Bone marrow (tissue), 2 donors: ENCODE measurements at regions not wholly inside any gene's neighbourhood (a gene's known extent, or its start where the extent isn't known, plus 50 kb on each side); places are given as distances from the start of the nearest gene placed in this dataset.
"Not testable (repeated sequence)": the region's sequence is repeated elsewhere in the genome, so short reads cannot be mapped to it uniquely, and the experiment has no call there.

Experiments used
- DNase-seq, 2 donors: peaks; one replicate each; lab custom pipeline; 2025; lab: John Stamatoyannopoulos, UW

DNA sequence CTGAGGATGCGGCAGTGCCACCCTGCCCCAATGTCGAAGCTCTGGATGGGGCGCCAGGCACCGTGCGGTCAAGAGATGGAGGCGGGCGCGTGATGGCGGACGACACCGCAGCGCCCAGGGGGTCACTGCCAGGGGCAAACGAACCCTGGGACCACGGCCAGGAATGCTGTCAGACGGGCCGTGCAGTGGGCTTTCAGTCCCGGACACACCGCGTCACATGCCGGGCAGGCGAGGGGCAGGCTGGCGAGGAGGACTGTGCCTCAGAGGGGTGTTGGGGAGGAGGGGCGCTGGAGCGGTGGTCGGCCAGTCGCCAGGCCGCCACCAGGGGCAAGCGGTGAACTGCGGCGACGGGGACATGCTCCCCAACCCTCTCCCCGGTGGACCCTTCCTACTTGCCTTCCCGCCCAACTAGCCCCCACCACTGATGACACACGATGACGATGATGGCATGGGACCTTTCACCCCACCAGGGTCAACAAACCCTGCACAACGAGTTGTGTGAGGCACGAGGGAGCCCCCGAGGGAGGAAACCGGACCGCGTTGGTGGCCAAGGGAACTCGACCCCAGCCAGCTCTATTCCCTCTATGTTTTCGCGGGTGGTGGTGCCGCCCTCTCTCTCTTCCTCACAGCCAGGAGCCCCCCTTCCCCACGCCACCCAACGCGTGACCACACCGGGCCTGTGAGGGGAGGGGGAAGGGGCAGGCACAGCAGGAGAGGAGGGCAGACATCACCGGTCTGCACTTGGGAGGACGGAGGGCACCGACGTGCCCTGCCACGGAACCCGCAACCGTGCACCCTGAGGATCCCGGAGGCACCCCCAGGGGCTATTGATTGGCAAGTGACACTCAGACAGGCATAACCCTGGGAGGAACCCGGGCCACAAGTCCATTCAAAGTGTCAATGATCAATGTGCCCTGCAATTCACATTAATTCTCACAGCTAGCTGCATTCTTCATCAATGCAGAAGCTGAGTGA, 1960.9 kb upstream of the DEFB115 start:
- DNase-seq: no peak

DNA sequence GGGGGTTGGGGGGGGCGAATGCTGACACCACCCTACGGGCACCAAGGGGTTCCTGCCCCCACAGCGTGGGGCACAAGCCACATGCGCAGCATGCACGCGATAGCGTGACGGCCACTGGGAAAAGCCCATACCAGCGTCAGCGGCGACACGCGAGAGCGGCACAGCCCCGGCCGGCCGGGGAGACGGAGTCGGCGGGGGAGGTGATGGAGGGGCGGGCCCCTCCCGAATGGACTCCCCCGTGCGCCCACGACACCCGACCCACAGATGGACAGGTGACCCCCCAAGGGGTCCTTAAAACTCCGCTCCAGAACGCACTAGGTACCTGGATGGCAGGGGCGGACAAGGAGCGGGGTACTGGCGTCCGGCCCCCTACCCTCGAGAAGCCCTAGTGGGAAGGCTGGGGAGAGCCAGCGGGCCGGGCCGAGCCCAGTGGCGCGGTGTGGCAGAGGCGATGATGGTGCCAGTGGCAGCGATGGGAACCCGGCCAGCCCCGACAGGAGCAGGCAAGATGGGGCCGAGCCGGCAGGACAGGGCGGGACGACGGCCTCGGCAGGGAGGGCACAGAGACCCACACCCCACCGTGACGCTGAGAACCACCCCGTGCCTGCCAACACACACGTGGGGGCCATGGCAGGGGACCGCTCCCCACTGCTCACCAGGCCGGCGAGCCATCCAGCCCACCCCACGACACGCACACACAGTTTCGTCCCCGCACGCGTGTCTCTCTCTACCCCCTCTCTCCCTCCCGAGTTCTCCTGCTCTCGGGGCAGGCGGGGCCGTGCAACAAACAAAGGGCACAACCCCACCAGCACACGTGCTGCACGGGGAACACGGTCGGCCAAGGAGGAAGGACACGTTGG, 1959.8 kb upstream of the DEFB115 start:
- DNase-seq: no peak

DNA sequence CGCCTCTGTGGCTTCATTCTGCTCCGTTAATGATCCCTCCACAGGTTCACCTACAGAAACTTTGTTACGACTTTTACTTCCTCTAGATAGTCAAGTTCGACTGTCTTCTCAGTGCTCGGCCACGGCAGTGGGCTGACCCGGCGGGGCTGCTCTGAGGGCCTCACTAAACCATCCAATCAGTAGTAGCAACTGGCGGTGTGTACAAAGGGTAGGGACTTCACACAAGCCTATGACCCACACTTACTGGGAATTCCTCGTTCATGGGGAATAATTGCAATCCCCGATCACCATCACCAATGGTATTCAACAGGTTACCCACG, 1959.2 kb upstream of the DEFB115 start:
- DNase-seq: no peak

GRCh38 chr20:29298759-29299613, 1958.5 kb upstream of the DEFB115 start:
- no peak for DNase-seq

DNA sequence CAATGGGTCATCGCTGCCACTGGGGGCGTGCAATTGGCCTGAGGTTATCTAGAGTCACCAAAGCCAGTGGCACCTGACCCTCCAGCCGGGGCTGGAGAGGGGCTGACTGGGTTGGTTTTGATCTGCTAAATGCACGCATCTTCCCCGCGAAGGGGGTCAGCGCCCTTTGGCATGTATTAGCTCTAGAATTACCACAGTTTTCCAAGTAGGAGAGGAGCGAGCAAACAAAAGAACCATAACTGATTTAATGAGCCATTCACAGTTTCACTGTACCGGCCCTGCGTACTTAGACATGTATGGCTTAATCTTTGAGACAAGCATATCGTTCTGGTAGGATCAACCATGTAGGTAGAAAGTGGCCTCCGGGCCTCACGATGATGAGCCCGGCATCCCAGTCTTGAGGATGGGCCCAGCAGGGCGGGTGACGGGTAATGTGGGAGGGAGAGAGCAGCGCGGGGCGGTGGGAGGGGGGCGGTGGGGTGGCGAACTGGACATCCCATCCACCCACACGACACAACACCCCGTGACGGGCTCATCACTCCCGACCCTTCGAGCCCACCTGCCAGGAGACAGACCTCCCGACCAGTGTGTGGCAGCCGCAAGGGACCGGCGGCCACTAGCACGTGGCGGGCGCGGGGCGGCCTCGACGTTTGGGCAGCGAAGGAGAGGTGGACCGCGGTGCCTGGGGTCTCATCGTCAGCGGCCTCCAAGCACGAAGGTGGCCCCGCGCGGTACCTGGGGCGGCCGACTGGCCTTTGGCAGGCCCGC, 1957.5 kb upstream of the DEFB115 start:
- no peak for DNase-seq

GRCh38 chr20:29300579-29301551, 1956.6 kb upstream of the DEFB115 start:
- DNase-seq: no peak

GRCh38 chr20:29301624-29302259, 1955.7 kb upstream of the DEFB115 start:
- DNase-seq: no peak

DNA sequence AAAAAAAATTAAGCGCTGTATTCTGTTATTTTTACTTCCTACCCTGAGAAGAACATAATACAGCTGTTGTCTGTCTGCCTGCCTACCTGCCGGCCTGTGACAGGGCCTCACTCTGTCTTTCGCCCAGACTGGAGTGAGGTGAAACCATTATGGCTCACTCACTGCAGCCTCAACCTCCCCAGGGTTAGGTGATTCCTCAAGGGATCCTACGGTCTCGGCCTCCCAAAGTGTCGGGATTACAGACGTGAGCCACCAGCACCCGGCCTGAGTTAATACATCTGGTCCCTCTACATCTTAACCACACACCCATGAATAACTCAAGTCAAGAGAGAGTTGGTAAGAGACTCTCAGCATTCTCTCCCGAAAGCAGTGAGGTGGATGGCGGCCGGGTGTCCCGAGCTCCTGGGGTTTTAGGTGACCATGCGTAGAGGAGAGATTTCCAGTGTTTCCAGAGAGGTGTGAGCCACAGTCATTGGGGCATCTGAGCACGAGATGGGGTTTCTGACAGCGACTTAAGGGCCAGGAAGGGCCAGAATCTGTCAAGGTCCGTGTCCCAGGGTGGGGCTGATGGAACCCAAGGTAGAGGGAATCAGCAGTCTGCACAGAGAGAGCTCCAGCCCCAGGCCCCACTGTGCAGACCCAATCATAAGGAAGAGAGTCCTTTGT, 1954.4 kb upstream of the DEFB115 start:
- DNase-seq: no peak

GRCh38 chr20:29306390-29307072, 1950.9 kb upstream of the DEFB115 start:
- no peak for DNase-seq

GRCh38 chr20:29307484-29307883, 1950.0 kb upstream of the DEFB115 start:
- not testable (repeated sequence) for DNase-seq

GRCh38 chr20:29308956-29309355, 1948.5 kb upstream of the DEFB115 start:
- not testable (repeated sequence) for DNase-seq

DNA sequence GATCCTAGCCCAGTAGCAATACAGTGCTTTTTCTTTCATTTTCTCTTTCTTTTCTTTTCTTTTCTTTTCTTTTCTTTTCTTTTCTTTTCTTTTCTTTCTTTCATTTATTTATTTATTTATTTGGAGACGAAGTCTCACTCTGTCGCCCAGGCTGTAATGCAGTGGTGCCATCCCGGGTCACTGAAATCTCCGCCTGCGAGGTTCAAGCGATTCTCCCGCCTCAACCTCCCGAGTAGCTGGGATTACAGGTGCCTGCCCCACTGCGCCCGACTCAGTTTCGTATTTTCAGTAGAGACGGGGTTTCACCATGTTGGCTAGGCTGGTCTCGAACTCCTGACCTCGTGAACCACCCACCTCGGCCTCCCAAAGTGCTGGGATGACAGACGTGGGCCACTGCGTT, 1948.0 kb upstream of the DEFB115 start:
- not testable (repeated sequence) for DNase-seq

GRCh38 chr20:29311046-29311445, 1946.4 kb upstream of the DEFB115 start:
- DNase-seq: not testable (repeated sequence)

DNA sequence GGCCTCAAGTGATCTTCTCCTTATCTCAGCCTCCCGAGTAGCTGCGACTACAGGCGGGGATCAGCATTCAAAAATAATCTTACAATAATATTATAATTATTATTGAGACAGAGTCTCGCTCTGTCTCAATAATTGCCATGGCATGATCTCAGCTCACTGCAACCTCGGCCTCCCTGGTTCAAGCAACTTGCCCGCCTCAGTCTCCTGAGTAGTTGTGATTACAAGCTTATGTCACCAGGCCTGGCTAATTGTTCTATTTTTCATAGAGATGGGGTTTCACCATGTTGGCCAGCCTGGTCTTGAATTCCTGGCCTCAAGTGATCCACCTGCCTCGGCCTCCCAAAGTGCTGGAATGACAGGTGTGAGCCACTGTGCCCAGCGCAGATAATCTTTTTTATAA, 1944.8 kb upstream of the DEFB115 start:
- DNase-seq: not testable (repeated sequence)

DNA sequence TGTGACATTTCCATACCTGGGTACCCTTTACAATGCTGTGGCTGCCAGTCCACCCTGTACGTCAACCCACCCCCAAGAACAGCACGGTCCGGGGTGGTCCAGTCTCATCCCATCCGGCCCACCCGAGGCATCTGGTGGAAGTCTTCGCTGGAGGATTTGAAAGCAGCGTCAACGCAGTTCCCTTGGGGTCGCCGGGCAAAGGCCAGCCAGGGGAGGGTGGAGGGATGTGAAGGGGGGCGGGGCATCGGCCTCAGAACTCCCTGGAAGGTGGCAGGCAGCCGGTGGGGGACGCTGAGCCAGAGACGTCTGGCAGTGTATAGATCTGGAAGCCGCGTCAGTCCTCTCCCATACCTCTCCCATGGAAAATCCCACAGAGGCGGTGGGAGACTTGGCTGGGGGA, 1944.0 kb upstream of the DEFB115 start:
- no peak for DNase-seq

DNA sequence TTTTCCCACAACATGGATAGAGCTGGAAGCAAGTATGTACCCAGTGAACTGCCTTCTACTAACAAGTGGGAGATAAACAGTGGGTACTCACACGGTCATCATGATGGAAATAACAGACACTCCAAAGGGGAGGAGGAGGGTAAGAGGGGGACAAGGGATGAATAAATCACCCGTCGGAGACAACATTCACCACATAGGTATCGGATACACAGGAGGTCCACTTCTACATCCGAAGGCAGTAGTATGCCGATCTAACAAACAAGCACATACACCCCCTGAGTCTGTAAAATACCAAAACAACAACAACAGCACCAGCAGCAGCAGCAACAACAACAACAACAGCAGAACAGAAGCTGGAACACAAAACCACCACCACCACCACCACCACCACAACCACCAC, 1943.2 kb upstream of the DEFB115 start:
- DNase-seq: no peak

DNA sequence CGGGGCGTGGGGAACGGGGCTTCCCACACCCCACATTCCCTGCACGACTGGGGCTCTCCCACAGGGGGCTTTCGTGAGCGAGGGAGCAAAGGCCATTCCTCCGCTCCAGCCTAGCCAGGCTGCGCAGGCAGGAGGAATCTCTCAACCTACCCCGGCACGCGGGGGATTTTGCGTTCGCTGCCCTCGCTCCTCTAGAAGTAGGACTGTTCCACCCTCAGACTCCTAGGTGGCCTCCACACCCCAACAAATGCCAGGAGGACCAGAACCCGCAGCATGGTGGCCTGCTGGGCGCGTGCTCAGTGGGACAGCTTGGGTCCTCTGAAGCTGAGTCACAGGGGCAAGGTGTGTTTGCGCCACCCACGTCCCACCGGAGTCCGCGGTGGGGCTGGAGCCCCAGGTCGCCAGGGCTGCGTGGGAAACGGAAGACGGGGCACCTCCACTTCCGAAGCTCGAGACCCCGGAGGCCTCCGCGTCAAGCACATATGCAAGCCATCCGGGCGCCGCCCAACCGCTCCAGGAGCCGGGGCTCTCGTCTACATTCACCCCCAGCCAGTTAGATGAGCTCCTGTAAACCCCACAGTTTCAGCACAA, 1938.5 kb upstream of the DEFB115 start:
- no peak for DNase-seq

DNA sequence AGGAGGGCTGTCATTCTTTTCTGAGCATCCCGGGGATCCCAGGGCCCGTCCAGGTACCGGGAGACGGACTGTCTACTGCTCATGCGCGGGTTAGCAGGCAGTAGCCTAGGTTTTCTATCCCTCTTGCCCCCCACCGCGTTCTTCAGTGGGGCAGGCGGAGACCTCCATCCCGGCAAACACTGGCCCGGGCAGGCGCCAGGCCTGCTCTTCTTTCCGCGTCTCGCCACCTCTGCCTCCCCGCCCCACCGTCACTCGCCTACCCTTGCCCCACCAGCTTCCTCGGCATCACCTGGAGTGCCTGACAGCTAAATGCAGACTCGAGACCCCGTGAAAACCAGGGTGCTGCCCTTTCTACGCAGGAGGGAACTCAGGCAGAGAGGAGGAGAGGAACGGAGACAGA, 1937.7 kb upstream of the DEFB115 start:
- no peak for DNase-seq
